ENCODE measurements at regions not wholly inside any gene's neighbourhood (a gene's known extent, or its start where the extent isn't known, plus 50 kb on each side); places are given as distances from the start of the nearest gene placed in this dataset.

- Histone ChIP-seq H2BK120ac (replicated peaks; ENCODE audit: low read depth, low read length) (no peak overlapping the region), H3K36me3 (ENCODE audit: control insufficient read depth in 2 of 4, insufficient read depth in 4 of 4, low read length in 3 of 4) (no peaks in the 10 kb centered on the region), H4K20me1 (replicated peaks in 1 of 2; ENCODE audit: control insufficient read depth in 1 of 2, insufficient read depth in 2 of 2, low read length in 2 of 2) (no peaks in the 10 kb centered on the region), H3K14ac (ENCODE audit: insufficient read length) (no peak overlapping the region), H4K8ac (ENCODE audit: extremely low read depth, insufficient read depth, low read length) (no peak overlapping the region), H3K4me1 (replicated peaks in 1 of 4; ENCODE audit: control insufficient read depth in 3 of 4, insufficient read depth in 4 of 4, low read length in 3 of 4) (no peaks in the 10 kb centered on the region), H3K79me2 (ENCODE audit: control insufficient read depth in 1 of 2, insufficient read depth in 2 of 2, low read length in 2 of 2) (no peaks in the 10 kb centered on the region), H3K18ac (ENCODE audit: extremely low read depth, low read length) (no peak overlapping the region), H3K9me3 (ENCODE audit: insufficient read depth in 2 of 2, low read depth in 1 of 2, low read length in 1 of 2) (no peaks in the 10 kb centered on the region), H3K9ac (replicated peaks in 1 of 4; ENCODE audit: extremely low read depth in 1 of 4, low read depth in 3 of 4, low read length in 3 of 4) (no peak overlapping the region), H2BK15ac (ENCODE audit: low read length) (no peak overlapping the region), H2BK5ac (ENCODE audit: low read depth, low read length) (no peak overlapping the region), H3K27me3 (replicated peaks in 1 of 4; ENCODE audit: control insufficient read depth in 3 of 4, extremely low read depth in 1 of 4, insufficient read depth in 3 of 4, low read length in 3 of 4) (no peaks in the 10 kb centered on the region; a peak in 1 of 7 replicates), H3K79me1 (ENCODE audit: low read depth, low read length) (no peaks in the 10 kb centered on the region), H3K23me2 (ENCODE audit: low read depth, low read length) (no peaks in the 10 kb centered on the region), H2BK20ac (ENCODE audit: low read length) (no peak overlapping the region), H4K91ac (replicated peaks; ENCODE audit: insufficient read length, low read length) (no peak overlapping the region), H3K27ac (ENCODE audit: low read depth, low read length) (no peak overlapping the region), H2AFZ (ENCODE audit: low read length) (no peak overlapping the region), H2BK12ac (ENCODE audit: low read depth, low read length) (no peak overlapping the region), H3K4me3 (ENCODE audit: extremely low read depth in 1 of 4, insufficient read depth in 2 of 4, low read depth in 3 of 4, low read length in 4 of 4) (no peak overlapping the region), H3K23ac (ENCODE audit: insufficient read length) (no peak overlapping the region), H2AK5ac (ENCODE audit: low read depth, low read length) (no peak overlapping the region), H3K4me2 (ENCODE audit: insufficient read depth in 1 of 2, low read depth in 2 of 2, low read length in 2 of 2) (no peak overlapping the region), H4K5ac (ENCODE audit: insufficient read length, low read depth, low read length) (no peak overlapping the region), H3K4ac (replicated peaks; ENCODE audit: insufficient read length, low read depth, low read length) (no peak overlapping the region), H3K56ac (replicated peaks; ENCODE audit: insufficient read length, low read depth, low read length) (no peak overlapping the region)
- FAIRE-seq: no peak
- 95% methylated on average over 12 of the region's 12 CpGs; no CpG with 5 or more reads in 1 of the 2 experiments for WGBS, 2 experiments (ENCODE audit: extremely low coverage in 1 of 2, insufficient coverage in 1 of 2, insufficient read length in 1 of 2, insufficient replicate concordance in 2 of 2, low coverage in 1 of 2, low lambda C conversion rate in 2 of 2, missing lambda C conversion rate in 1 of 2)
- POLR2A ChIA-PET (ENCODE audit: partially characterized antibody): no interaction called here
- no peak for DNase-seq (ENCODE audit: low read depth in 1 of 2, low spot score in 2 of 2)
- CTCF ChIA-PET (ENCODE audit: partially characterized antibody): interaction anchor here (1.1 to 1.7 kb wide), 6 partner anchors 10 to 339 kb away, joined by 3 to 7 read pairs (median 3); no protein-coding TSS in a partner anchor
- no peak for TF ChIP-seq E2F6 (IDR thresholded peaks at IDR 0.05)
- TF ChIP-seq RFX5 (IDR thresholded peaks at IDR 0.05; ENCODE audit: borderline replicate concordance, low read depth, low read length): no peak
- TF ChIP-seq KDM5A (IDR thresholded peaks at IDR 0.05; ENCODE audit: low read length): no peak
- TF ChIP-seq SP4 (IDR thresholded peaks at IDR 0.05; ENCODE audit: low read length): no peak
- no peak for TF ChIP-seq TBP (IDR thresholded peaks at IDR 0.05; ENCODE audit: low read depth, low read length)
- TF ChIP-seq SUZ12 (IDR thresholded peaks at IDR 0.05; ENCODE audit: low read length): no peak
- no peak for TF ChIP-seq POLR2AphosphoS5 (IDR thresholded peaks at IDR 0.05; ENCODE audit: low read depth, low read length)
- no peak for TF ChIP-seq PHF8 (conservative IDR thresholded peaks at IDR 0.05; ENCODE audit: low read depth, low read length)
- TF ChIP-seq NANOG (IDR thresholded peaks at IDR 0.05; ENCODE audit: insufficient read depth, low read depth, low read length, poor library complexity, severe bottlenecking): no peak
- no peak for TF ChIP-seq KDM1A (IDR thresholded peaks at IDR 0.05; ENCODE audit: borderline replicate concordance, low read length)
- no peak for TF ChIP-seq CEBPB (IDR thresholded peaks at IDR 0.05; ENCODE audit: low read depth, low read length)
- TF ChIP-seq BACH1 (IDR thresholded peaks at IDR 0.05; ENCODE audit: low read length): no peak
- no peak for TF ChIP-seq MAX (IDR thresholded peaks at IDR 0.05)
- no peak for TF ChIP-seq SP2 (IDR thresholded peaks at IDR 0.05; ENCODE audit: low read length)
These were observed 102.0 kb upstream of the FSTL4 start for GRCh38 chr5:133714161-133714915.
